HG03108 (cell line): ENCODE measurements at regions not wholly inside any gene's neighbourhood (a gene's known extent, or its start where the extent isn't known, plus 50 kb on each side); places are given as distances from the start of the nearest gene placed in this dataset.
"Not testable (repeated sequence)": the region's sequence is repeated elsewhere in the genome, so short reads cannot be mapped to it uniquely, and the experiment has no call there.

Experiments used
- ATAC-seq: cut with Tn5 transposase; IDR thresholded peaks from one replicate; pipeline ENCODE4 v1.9.1; 2021; ENCODE audit warnings: moderate library complexity; ENCODE audit not compliant: unreplicated experiment

- ATAC-seq: no peak
Observed at GRCh38 chr6:14765106-14765505, 480.8 kb upstream of the JARID2 start.

- no peak for ATAC-seq
Observed at GRCh38 chr6:14765721-14766390, 480.0 kb upstream of the JARID2 start.

GRCh38 chr6:14766391-14766994, 479.4 kb upstream of the JARID2 start:
- ATAC-seq: no peak

GRCh38 chr6:14767226-14767625, 478.6 kb upstream of the JARID2 start:
- no peak for ATAC-seq

- ATAC-seq: no peak
Observed at GRCh38 chr6:14770040-14770439, 475.8 kb upstream of the JARID2 start.

GRCh38 chr6:14770572-14770971, 475.3 kb upstream of the JARID2 start:
- ATAC-seq: no peak

- ATAC-seq: no peak
Observed at GRCh38 chr6:14771016-14771415, 474.9 kb upstream of the JARID2 start.

GRCh38 chr6:14772188-14772587, 473.7 kb upstream of the JARID2 start:
- no peak for ATAC-seq

- ATAC-seq: no peak
Observed at GRCh38 chr6:14775528-14775927, 470.3 kb upstream of the JARID2 start.

- no peak for ATAC-seq
Observed at GRCh38 chr6:14776307-14776706, 469.6 kb upstream of the JARID2 start.

- ATAC-seq: no peak
Observed at GRCh38 chr6:14781772-14782525, 463.9 kb upstream of the JARID2 start.

GRCh38 chr6:14782921-14783464, 462.9 kb upstream of the JARID2 start:
- not testable (repeated sequence) for ATAC-seq

GRCh38 chr6:14783594-14783993, 462.3 kb upstream of the JARID2 start:
- ATAC-seq: no peak

- ATAC-seq: no peak
Observed at GRCh38 chr6:14784596-14785492, 461.0 kb upstream of the JARID2 start.

- ATAC-seq: no peak
Observed at GRCh38 chr6:14785493-14785790, 460.4 kb upstream of the JARID2 start.

- no peak for ATAC-seq
Observed at GRCh38 chr6:14786008-14786407, 459.9 kb upstream of the JARID2 start.

GRCh38 chr6:14786455-14786854, 459.4 kb upstream of the JARID2 start:
- ATAC-seq: no peak

GRCh38 chr6:14787250-14787649, 458.6 kb upstream of the JARID2 start:
- no peak for ATAC-seq

GRCh38 chr6:14787677-14788076, 458.2 kb upstream of the JARID2 start:
- no peak for ATAC-seq

- no peak for ATAC-seq
Observed at GRCh38 chr6:14789996-14790395, 455.9 kb upstream of the JARID2 start.

GRCh38 chr6:14790976-14791375, 454.9 kb upstream of the JARID2 start:
- no peak for ATAC-seq
